ENCODE measurements at regions not wholly inside any gene's neighbourhood (a gene's known extent, or its start where the extent isn't known, plus 50 kb on each side); places are given as distances from the start of the nearest gene placed in this dataset.

DNA sequence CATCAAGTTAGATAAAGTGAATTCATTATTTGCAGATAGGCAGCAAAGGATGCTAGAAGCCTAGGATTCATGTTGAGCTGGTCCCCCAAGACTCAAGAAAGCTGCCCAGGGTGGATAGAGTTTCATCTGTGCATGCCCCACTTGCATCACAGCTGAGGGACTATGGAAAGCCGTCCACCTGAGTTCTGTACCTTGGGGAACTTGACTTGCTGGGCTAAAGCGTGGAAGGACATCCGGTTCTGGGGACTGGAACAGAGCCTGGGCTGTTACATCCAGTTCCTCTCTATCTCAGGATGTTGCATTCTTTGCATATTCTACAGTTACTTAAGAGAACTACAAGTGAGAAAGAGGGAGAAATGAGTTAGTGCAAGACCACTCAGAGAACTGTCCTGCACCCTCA is 458.4 kb downstream of the SHISA9 start:
- H3K36me3 Mint-ChIP-seq (ENCODE audit: low read depth, unreplicated experiment): peaks cover 9% of the 10 kb centered on the region
- H3K4me1 Mint-ChIP-seq (ENCODE audit: unreplicated experiment): no peaks in the 10 kb centered on the region
- TF ChIP-seq, protein P1, sequence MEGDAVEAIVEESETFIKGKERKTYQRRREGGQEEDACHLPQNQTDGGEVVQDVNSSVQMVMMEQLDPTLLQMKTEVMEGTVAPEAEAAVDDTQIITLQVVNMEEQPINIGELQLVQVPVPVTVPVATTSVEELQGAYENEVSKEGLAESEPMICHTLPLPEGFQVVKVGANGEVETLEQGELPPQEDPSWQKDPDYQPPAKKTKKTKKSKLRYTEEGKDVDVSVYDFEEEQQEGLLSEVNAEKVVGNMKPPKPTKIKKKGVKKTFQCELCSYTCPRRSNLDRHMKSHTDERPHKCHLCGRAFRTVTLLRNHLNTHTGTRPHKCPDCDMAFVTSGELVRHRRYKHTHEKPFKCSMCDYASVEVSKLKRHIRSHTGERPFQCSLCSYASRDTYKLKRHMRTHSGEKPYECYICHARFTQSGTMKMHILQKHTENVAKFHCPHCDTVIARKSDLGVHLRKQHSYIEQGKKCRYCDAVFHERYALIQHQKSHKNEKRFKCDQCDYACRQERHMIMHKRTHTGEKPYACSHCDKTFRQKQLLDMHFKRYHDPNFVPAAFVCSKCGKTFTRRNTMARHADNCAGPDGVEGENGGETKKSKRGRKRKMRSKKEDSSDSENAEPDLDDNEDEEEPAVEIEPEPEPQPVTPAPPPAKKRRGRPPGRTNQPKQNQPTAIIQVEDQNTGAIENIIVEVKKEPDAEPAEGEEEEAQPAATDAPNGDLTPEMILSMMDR (IDR thresholded peaks at IDR 0.05; ENCODE audit: unreplicated experiment): no peak
- DNase-seq (ENCODE audit: low spot score): no peak
- peaks cover 3% of the 10 kb centered on the region for H3K27me3 Mint-ChIP-seq (ENCODE audit: unreplicated experiment)
- no peak overlapping the region for H3K4me3 Mint-ChIP-seq (ENCODE audit: unreplicated experiment)
- no peaks in the 10 kb centered on the region for H3K9me3 Mint-ChIP-seq (ENCODE audit: unreplicated experiment)
- H3K27ac Mint-ChIP-seq (ENCODE audit: unreplicated experiment): no peak overlapping the region

DNA sequence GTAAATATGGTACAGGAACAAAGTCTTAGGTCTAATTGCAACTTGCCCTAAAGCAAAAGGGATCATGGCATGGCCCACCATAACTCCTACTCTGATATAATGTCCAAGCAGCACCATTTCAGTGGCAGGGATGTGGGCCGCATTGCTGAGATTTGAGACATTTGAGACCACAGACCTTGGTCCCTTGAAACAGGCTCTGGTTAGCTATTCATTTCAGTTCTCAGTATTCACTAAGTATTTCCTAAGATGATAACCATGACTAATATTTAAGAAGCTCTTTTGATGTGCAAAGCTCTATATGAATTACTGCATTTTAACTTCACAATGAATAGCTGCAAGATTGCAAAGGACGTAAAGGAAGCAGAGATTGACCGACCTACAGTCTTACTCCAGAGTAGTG is 471.0 kb downstream of the SHISA9 start:
- H3K4me3 Mint-ChIP-seq (ENCODE audit: unreplicated experiment): no peak overlapping the region
- no peaks in the 10 kb centered on the region for H3K36me3 Mint-ChIP-seq (ENCODE audit: low read depth, unreplicated experiment)
- H3K9me3 Mint-ChIP-seq (ENCODE audit: unreplicated experiment): no peaks in the 10 kb centered on the region
- no peak for DNase-seq (ENCODE audit: low spot score)
- no peaks in the 10 kb centered on the region for H3K4me1 Mint-ChIP-seq (ENCODE audit: unreplicated experiment)
- peaks cover 1% of the 10 kb centered on the region for H3K27me3 Mint-ChIP-seq (ENCODE audit: unreplicated experiment)
- no peak overlapping the region for H3K27ac Mint-ChIP-seq (ENCODE audit: unreplicated experiment)
- TF ChIP-seq, protein P1 (IDR thresholded peaks at IDR 0.05; ENCODE audit: unreplicated experiment): no peak

DNA sequence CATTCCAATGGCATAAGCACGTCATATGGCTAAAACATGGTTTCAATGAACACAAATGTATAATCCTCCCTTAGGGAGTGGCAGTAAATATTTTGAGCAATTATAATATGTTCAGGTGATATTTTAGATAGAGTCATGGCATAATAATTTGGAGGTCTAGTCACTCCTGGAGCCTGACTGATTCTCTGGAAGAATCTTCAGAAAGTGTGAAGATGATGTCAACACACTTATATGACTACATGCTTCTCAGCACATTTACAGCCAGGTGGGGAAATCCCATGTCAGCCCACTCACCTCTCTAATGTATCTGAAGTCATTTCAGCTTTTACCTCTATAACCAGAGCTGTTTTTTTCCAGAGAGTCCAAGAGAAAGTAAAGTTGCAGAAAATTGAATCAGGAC is 474.8 kb downstream of the SHISA9 start:
- Mint-ChIP-seq H3K27me3 (ENCODE audit: unreplicated experiment) (peaks cover 1% of the 10 kb centered on the region), H3K4me1 (ENCODE audit: unreplicated experiment) (no peaks in the 10 kb centered on the region), H3K36me3 (ENCODE audit: low read depth, unreplicated experiment) (no peaks in the 10 kb centered on the region), H3K4me3 (ENCODE audit: unreplicated experiment) (no peak overlapping the region), H3K27ac (ENCODE audit: unreplicated experiment) (no peak overlapping the region), H3K9me3 (ENCODE audit: unreplicated experiment) (no peaks in the 10 kb centered on the region)
- DNase-seq (ENCODE audit: low spot score): no peak
- TF ChIP-seq, protein P1 (IDR thresholded peaks at IDR 0.05; ENCODE audit: unreplicated experiment): no peak

DNA sequence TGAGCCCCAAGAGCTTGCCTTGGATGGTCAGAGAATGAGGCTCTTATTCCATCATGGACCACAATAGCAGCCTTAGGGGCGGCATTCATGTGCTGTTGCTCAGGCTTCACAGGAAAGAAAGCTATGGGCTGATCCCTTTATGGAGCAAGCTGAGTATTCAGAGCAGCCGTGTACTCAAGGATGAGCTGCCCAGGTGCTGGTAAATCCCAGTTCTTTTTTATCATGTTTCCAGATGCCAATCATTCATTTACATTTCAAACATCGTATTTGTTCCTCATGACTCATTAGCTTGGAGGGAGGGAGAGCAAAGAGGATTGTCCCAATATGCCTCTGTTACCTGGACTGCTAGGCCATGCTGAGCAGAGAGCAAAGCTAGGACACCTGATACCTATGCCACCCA is 475.7 kb downstream of the SHISA9 start:
- Mint-ChIP-seq H3K27me3 (ENCODE audit: unreplicated experiment) (peaks cover 1% of the 10 kb centered on the region), H3K4me3 (ENCODE audit: unreplicated experiment) (no peak overlapping the region), H3K4me1 (ENCODE audit: unreplicated experiment) (no peaks in the 10 kb centered on the region), H3K9me3 (ENCODE audit: unreplicated experiment) (no peaks in the 10 kb centered on the region), H3K36me3 (ENCODE audit: low read depth, unreplicated experiment) (no peaks in the 10 kb centered on the region), H3K27ac (ENCODE audit: unreplicated experiment) (no peak overlapping the region)
- no peak for DNase-seq (ENCODE audit: low spot score)
- TF ChIP-seq, protein P1 (IDR thresholded peaks at IDR 0.05; ENCODE audit: unreplicated experiment): no peak

DNA sequence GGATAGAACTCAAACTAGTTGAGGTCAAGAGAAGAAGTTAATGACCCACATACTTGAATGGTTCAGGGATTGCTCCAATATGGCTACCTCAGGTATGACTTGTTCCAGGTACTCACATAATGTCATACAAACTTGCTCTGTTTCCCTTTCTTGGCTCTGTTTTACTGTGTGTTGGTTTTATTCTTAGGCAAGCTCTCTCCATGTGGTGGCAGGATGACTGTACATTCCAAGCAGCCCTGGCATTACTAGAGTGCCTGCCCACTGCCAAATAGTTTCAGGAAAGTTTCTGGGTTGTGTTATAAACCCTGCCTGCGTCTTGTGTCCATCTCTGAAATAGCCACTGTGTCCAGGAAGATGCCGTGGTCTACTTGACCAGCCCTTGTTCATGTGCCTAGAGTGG is 476.8 kb downstream of the SHISA9 start:
- TF ChIP-seq, protein P1 (IDR thresholded peaks at IDR 0.05; ENCODE audit: unreplicated experiment): no peak
- H3K4me1 Mint-ChIP-seq (ENCODE audit: unreplicated experiment): no peaks in the 10 kb centered on the region
- no peak overlapping the region for H3K27ac Mint-ChIP-seq (ENCODE audit: unreplicated experiment)
- no peak overlapping the region for H3K4me3 Mint-ChIP-seq (ENCODE audit: unreplicated experiment)
- H3K9me3 Mint-ChIP-seq (ENCODE audit: unreplicated experiment): no peaks in the 10 kb centered on the region
- no peak for DNase-seq (ENCODE audit: low spot score)
- H3K36me3 Mint-ChIP-seq (ENCODE audit: low read depth, unreplicated experiment): no peaks in the 10 kb centered on the region
- peaks cover 1% of the 10 kb centered on the region for H3K27me3 Mint-ChIP-seq (ENCODE audit: unreplicated experiment)

Data from endothelial cell (in vitro differentiated cells).